ENCODE measurements at regions not wholly inside any gene's neighbourhood (a gene's known extent, or its start where the extent isn't known, plus 50 kb on each side); places are given as distances from the start of the nearest gene placed in this dataset.

DNA sequence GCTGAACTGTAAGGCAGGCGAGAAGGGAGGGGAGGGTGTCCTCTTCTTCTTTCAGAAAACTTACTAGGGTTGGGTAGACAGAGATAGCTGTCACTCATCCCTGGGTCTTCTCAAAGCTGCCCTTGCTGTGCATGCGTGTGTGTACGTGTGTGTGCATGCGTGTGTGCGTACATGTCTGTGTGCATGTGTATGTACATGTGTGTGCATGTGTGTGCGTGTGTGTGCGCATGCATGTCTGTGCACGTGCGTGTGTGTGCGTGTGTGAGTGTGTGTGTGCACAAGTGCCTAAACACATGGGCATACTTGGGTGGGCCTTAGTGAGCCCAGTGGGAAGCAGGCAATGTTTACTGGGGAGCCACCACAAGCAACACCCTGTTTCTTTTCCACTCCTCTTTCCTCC is 154.8 kb upstream of the TNRC6C start:
- no peak for TF ChIP-seq REST (IDR thresholded peaks at IDR 0.05; ENCODE audit: insufficient read depth in 1 of 2, low read depth in 2 of 2, low read length in 2 of 2)
- TF ChIP-seq TAF1 (IDR thresholded peaks at IDR 0.05; ENCODE audit: borderline replicate concordance, insufficient read depth, low read length), result no peak

All from PFSK-1 (cell line).